ENCODE measurements at regions not wholly inside any gene's neighbourhood (a gene's known extent, or its start where the extent isn't known, plus 50 kb on each side); places are given as distances from the start of the nearest gene placed in this dataset.
A peak's percentile ranks its signal among the peaks of the same experiment; 100 is the strongest.

DNA sequence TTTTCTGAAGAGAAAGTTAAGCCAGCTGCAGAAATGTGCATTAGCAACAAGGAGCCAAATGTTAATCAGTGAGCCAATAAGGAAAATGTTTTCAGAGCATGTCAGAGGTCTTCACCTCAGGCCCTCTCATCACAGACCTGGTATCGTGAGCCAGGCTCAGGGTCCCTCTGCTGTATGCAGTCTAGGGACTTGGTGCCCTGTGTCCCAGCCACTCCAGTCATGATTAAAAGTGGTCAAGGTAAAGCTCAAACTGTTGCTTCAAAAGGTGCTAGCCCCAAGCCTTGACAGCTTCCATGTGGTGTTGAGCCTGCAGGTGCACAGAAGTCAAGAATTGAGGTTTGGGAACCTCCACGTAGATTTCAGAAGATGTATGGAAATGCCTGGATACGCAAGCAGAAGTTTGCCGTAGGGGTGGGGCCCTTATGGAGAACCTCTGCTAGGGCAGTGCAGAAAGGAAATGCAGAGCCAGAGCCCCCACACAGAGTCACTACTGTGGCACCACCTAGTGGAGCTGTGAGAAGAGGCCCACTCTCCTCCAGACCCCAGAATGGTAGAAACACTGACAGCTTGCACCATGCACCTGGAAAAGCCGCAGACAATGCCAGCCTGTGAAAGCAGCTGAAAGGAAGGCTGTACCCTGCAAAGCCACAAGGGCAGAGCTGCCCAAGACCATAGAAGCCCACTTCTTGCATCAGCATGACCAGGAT lies 1128.7 kb downstream of the AMY1C start (continued):
- TF ChIP-seq MEF2A (IDR thresholded peaks at IDR 0.05; ENCODE audit: insufficient read depth, low read depth, low read length) (no peak), ZBED1 (IDR thresholded peaks at IDR 0.05; ENCODE audit: borderline replicate concordance) (no peak), IRF4 (IDR thresholded peaks at IDR 0.05; ENCODE audit: low read depth, low read length) (no peak), HDAC2 (IDR thresholded peaks at IDR 0.05) (no peak), NBN (IDR thresholded peaks at IDR 0.05) (no peak), POLR2AphosphoS2 (IDR thresholded peaks at IDR 0.05; ENCODE audit: low read depth, low read length) (no peak), LARP7 (IDR thresholded peaks at IDR 0.05) (no peak), HCFC1 (IDR thresholded peaks at IDR 0.05; ENCODE audit: low read length) (no peak), ASH2L (IDR thresholded peaks at IDR 0.05; ENCODE audit: borderline replicate concordance, low read depth) (no peak)
- TF ChIP-seq, protein P1, sequence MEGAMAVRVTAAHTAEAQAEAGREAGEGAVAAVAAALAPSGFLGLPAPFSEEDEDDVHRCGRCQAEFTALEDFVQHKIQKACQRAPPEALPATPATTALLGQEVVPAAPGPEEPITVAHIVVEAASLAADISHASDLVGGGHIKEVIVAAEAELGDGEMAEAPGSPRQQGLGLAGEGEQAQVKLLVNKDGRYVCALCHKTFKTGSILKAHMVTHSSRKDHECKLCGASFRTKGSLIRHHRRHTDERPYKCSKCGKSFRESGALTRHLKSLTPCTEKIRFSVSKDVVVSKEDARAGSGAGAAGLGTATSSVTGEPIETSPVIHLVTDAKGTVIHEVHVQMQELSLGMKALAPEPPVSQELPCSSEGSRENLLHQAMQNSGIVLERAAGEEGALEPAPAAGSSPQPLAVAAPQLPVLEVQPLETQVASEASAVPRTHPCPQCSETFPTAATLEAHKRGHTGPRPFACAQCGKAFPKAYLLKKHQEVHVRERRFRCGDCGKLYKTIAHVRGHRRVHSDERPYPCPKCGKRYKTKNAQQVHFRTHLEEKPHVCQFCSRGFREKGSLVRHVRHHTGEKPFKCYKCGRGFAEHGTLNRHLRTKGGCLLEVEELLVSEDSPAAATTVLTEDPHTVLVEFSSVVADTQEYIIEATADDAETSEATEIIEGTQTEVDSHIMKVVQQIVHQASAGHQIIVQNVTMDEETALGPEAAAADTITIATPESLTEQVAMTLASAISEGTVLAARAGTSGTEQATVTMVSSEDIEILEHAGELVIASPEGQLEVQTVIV (IDR thresholded peaks at IDR 0.05; ENCODE audit: borderline replicate concordance, partially characterized antibody) = no peak
- TF ChIP-seq, protein P2, sequence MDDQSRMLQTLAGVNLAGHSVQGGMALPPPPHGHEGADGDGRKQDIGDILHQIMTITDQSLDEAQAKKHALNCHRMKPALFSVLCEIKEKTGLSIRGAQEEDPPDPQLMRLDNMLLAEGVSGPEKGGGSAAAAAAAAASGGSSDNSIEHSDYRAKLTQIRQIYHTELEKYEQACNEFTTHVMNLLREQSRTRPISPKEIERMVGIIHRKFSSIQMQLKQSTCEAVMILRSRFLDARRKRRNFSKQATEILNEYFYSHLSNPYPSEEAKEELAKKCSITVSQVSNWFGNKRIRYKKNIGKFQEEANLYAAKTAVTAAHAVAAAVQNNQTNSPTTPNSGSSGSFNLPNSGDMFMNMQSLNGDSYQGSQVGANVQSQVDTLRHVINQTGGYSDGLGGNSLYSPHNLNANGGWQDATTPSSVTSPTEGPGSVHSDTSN (IDR thresholded peaks at IDR 0.05; ENCODE audit: insufficient replicate concordance, low read depth, low read length) = no peak
- TF ChIP-seq, protein P3, sequence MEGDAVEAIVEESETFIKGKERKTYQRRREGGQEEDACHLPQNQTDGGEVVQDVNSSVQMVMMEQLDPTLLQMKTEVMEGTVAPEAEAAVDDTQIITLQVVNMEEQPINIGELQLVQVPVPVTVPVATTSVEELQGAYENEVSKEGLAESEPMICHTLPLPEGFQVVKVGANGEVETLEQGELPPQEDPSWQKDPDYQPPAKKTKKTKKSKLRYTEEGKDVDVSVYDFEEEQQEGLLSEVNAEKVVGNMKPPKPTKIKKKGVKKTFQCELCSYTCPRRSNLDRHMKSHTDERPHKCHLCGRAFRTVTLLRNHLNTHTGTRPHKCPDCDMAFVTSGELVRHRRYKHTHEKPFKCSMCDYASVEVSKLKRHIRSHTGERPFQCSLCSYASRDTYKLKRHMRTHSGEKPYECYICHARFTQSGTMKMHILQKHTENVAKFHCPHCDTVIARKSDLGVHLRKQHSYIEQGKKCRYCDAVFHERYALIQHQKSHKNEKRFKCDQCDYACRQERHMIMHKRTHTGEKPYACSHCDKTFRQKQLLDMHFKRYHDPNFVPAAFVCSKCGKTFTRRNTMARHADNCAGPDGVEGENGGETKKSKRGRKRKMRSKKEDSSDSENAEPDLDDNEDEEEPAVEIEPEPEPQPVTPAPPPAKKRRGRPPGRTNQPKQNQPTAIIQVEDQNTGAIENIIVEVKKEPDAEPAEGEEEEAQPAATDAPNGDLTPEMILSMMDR (IDR thresholded peaks at IDR 0.05 in 2 of 3, conservative IDR thresholded peaks at IDR 0.05 in 1 of 3; ENCODE audit: control insufficient read depth in 2 of 3, extremely low read depth in 1 of 3, insufficient read depth in 1 of 3, low read depth in 3 of 3, low read length in 3 of 3) = peak; percentile 30 to 46 (median 34); a peak in 3 of 6 replicates
- TF ChIP-seq, protein P4, sequence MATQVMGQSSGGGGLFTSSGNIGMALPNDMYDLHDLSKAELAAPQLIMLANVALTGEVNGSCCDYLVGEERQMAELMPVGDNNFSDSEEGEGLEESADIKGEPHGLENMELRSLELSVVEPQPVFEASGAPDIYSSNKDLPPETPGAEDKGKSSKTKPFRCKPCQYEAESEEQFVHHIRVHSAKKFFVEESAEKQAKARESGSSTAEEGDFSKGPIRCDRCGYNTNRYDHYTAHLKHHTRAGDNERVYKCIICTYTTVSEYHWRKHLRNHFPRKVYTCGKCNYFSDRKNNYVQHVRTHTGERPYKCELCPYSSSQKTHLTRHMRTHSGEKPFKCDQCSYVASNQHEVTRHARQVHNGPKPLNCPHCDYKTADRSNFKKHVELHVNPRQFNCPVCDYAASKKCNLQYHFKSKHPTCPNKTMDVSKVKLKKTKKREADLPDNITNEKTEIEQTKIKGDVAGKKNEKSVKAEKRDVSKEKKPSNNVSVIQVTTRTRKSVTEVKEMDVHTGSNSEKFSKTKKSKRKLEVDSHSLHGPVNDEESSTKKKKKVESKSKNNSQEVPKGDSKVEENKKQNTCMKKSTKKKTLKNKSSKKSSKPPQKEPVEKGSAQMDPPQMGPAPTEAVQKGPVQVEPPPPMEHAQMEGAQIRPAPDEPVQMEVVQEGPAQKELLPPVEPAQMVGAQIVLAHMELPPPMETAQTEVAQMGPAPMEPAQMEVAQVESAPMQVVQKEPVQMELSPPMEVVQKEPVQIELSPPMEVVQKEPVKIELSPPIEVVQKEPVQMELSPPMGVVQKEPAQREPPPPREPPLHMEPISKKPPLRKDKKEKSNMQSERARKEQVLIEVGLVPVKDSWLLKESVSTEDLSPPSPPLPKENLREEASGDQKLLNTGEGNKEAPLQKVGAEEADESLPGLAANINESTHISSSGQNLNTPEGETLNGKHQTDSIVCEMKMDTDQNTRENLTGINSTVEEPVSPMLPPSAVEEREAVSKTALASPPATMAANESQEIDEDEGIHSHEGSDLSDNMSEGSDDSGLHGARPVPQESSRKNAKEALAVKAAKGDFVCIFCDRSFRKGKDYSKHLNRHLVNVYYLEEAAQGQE (IDR thresholded peaks at IDR 0.05; ENCODE audit: low read depth, low read length) = no peak

Measured in GM12878 (cell line).